Endodermal cell (in vitro differentiated cells): ENCODE measurements at regions not wholly inside any gene's neighbourhood (a gene's known extent, or its start where the extent isn't known, plus 50 kb on each side); places are given as distances from the start of the nearest gene placed in this dataset.

Experiments
- DNase-seq: peaks from one replicate; pipeline ENCODE4 v3.0.0-alpha.2; 2017
- H3K27ac ChIP-seq: 2 replicates; pipeline ENCODE4 v1.5.1; 2013; ENCODE audit warnings: mild to moderate bottlenecking, low read depth, low read length, moderate library complexity
- H3K27me3 ChIP-seq: 2 replicates; pipeline ENCODE4 v1.6.1; 2013; ENCODE audit warnings: mild to moderate bottlenecking, low read length, moderate library complexity; ENCODE audit not compliant: insufficient read depth, control insufficient read depth, poor library complexity, severe bottlenecking
- H3K36me3 ChIP-seq: 2 replicates; pipeline ENCODE4 v1.7.0; 2013; ENCODE audit warnings: mild to moderate bottlenecking, low read length, moderate library complexity; ENCODE audit not compliant: control insufficient read depth, insufficient read depth
- H3K4me1 ChIP-seq: one replicate; pipeline ENCODE4 v1.7.0; 2013; ENCODE audit warnings: low read length; ENCODE audit not compliant: control insufficient read depth, insufficient read depth
- H3K4me3 ChIP-seq: 2 replicates; pipeline ENCODE4 v1.5.1; 2013; ENCODE audit warnings: mild to moderate bottlenecking, low read length, moderate library complexity
- H3K9ac ChIP-seq: 2 replicates; pipeline ENCODE4 v1.6.1; 2013; ENCODE audit warnings: mild to moderate bottlenecking, low read length, moderate library complexity; ENCODE audit not compliant: poor library complexity, severe bottlenecking; ENCODE audit errors: extremely low read depth
- H3K9me3 ChIP-seq: 2 replicates; pipeline ENCODE4 v1.6.1; 2013; ENCODE audit warnings: mild to moderate bottlenecking, low read length, moderate library complexity; ENCODE audit not compliant: control insufficient read depth
- H3K27ac Mint-ChIP-seq: 2 replicates; pipeline ENCODE4 v1.8.0; 2020; ENCODE audit warnings: mixed read lengths
- H3K27me3 Mint-ChIP-seq: 2 replicates; pipeline ENCODE4 v1.8.0; 2021; ENCODE audit warnings: mild to moderate bottlenecking, mixed read lengths; ENCODE audit not compliant: insufficient read depth
- H3K36me3 Mint-ChIP-seq: 2 replicates; pipeline ENCODE4 v1.8.0; 2020; ENCODE audit warnings: low read depth, mixed read lengths
- H3K4me1 Mint-ChIP-seq: 2 replicates; pipeline ENCODE4 v1.8.0; 2020; ENCODE audit warnings: mixed read lengths
- H3K4me3 Mint-ChIP-seq: 2 replicates; pipeline ENCODE4 v1.8.0; 2020; ENCODE audit warnings: mild to moderate bottlenecking, moderate library complexity, mixed read lengths
- H3K9me3 Mint-ChIP-seq: 2 replicates; pipeline ENCODE4 v1.8.0; 2020; ENCODE audit warnings: mild to moderate bottlenecking, mixed read lengths
- WGBS, 2 experiments: methylation state at CpG; one replicate each; pipeline versions ENCODE4 v1.1.5 to v1.1.7; 2013; ENCODE audit warnings: missing lambda C conversion rate in 2 of 2, mixed read lengths in 1 of 2; ENCODE audit not compliant: insufficient coverage in 1 of 2, insufficient read length in 1 of 2; 5-methylcytosine and 5-hydroxymethylcytosine counted together
- TF ChIP-seq, protein P1 (sequence below): fragments of 200-600 bp; sonication (generic); conservative IDR thresholded peaks from 2 replicates; pipeline ENCODE4 v1.5.0; 2021; ENCODE audit warnings: antibody characterized with exemption, mild to moderate bottlenecking

DNA sequence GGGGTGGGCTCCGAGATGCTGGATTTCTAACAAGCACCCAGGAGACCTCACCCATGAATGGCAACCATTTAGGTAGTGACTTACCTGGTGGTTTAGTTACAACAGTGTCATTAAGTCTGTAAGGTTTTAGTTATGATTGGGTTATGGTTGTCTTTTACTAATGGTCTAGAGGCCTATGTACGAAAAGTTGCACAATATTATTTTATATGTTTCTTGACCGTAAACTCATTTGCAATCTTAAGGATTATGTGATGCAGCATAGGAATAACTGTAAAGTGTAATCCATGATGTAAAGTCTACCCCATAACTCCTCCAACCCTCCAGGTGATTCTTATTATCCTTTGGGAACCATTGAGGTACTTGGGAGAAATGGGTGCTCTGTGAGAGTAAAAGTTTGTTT, 155.4 kb upstream of the ZEB2 start:
- Mint-ChIP-seq H3K9me3 (no peaks in the 10 kb centered on the region), H3K27me3 (no peaks in the 10 kb centered on the region), H3K4me1 (no peaks in the 10 kb centered on the region), H3K27ac (no peak overlapping the region), H3K36me3 (no peaks in the 10 kb centered on the region), H3K4me3 (no peak overlapping the region)
- Histone ChIP-seq H3K4me1 (no peaks in the 10 kb centered on the region), H3K9me3 (no peaks in the 10 kb centered on the region), H3K27ac (no peak overlapping the region), H3K36me3 (no peaks in the 10 kb centered on the region), H3K9ac (no peak overlapping the region), H3K27me3 (no peaks in the 10 kb centered on the region), H3K4me3 (no peak overlapping the region)
- no peak for DNase-seq
- TF ChIP-seq, protein P1, sequence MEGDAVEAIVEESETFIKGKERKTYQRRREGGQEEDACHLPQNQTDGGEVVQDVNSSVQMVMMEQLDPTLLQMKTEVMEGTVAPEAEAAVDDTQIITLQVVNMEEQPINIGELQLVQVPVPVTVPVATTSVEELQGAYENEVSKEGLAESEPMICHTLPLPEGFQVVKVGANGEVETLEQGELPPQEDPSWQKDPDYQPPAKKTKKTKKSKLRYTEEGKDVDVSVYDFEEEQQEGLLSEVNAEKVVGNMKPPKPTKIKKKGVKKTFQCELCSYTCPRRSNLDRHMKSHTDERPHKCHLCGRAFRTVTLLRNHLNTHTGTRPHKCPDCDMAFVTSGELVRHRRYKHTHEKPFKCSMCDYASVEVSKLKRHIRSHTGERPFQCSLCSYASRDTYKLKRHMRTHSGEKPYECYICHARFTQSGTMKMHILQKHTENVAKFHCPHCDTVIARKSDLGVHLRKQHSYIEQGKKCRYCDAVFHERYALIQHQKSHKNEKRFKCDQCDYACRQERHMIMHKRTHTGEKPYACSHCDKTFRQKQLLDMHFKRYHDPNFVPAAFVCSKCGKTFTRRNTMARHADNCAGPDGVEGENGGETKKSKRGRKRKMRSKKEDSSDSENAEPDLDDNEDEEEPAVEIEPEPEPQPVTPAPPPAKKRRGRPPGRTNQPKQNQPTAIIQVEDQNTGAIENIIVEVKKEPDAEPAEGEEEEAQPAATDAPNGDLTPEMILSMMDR, result no peak
- WGBS, 2 experiments, result 92 to 100% methylated on average over 1 to 2 of the region's 3 CpGs

DNA sequence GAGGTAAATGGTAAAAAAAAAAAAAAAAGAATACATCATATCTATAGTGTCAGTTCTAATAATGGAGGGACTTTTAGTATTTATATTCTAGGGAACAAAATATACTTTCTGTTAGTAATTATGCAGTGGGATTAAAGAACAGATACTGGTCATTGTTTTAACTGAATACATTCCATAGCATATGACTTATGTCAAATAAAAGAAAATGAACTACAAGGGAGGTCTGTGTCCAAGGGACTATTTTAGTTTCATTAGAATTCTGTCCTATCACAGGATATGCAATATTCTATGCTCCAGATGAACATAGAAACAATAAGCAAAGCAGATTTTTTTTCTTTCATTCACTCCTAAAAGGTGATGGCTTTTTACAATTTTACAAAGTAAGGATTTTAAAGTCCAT, 154.2 kb upstream of the ZEB2 start:
- H3K27ac ChIP-seq, result no peak overlapping the region
- TF ChIP-seq, protein P1, result no peak
- H3K4me1 ChIP-seq, result no peaks in the 10 kb centered on the region
- H3K9me3 Mint-ChIP-seq, result no peaks in the 10 kb centered on the region
- no peaks in the 10 kb centered on the region for H3K9me3 ChIP-seq
- no peak overlapping the region for H3K4me3 Mint-ChIP-seq
- H3K36me3 Mint-ChIP-seq, result no peaks in the 10 kb centered on the region
- H3K27me3 ChIP-seq, result no peaks in the 10 kb centered on the region
- H3K4me3 ChIP-seq, result no peak overlapping the region
- H3K27ac Mint-ChIP-seq, result no peak overlapping the region
- no peaks in the 10 kb centered on the region for H3K36me3 ChIP-seq
- H3K4me1 Mint-ChIP-seq, result no peaks in the 10 kb centered on the region
- no peaks in the 10 kb centered on the region for H3K27me3 Mint-ChIP-seq
- H3K9ac ChIP-seq, result no peak overlapping the region
- DNase-seq, result no peak

DNA sequence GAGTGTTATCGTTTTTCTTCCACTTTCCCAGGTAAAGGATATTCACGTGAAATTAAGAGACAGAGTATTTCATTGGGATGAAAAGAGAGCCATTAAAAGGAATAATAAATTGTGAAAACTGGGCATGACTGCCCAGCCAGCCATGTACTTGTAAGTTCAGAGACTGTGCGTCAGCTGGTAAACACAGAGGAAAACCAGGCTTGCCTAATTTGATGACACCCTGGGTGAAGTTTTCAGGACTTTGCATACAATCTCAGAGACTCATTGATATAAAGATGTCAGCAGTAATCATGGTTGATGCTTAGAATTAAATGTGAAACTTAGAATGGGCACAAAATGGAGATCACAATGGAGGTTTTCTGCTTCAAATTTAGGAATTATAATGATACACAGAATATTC, 153.5 kb upstream of the ZEB2 start:
- Mint-ChIP-seq H3K4me3 (no peak overlapping the region), H3K27ac (no peak overlapping the region), H3K4me1 (no peaks in the 10 kb centered on the region), H3K9me3 (no peaks in the 10 kb centered on the region), H3K36me3 (no peaks in the 10 kb centered on the region), H3K27me3 (no peaks in the 10 kb centered on the region)
- H3K36me3 ChIP-seq, result no peaks in the 10 kb centered on the region
- H3K9ac ChIP-seq, result no peak overlapping the region
- H3K4me1 ChIP-seq, result no peaks in the 10 kb centered on the region
- no peaks in the 10 kb centered on the region for H3K27me3 ChIP-seq
- no peaks in the 10 kb centered on the region for H3K9me3 ChIP-seq
- H3K4me3 ChIP-seq, result no peak overlapping the region
- no peak overlapping the region for H3K27ac ChIP-seq
- 50 to 60% methylated on average over 2 to 3 of the region's 3 CpGs for WGBS, 2 experiments
- TF ChIP-seq, protein P1, result no peak
- DNase-seq, result no peak
